ENCODE measurements at regions not wholly inside any gene's neighbourhood (a gene's known extent, or its start where the extent isn't known, plus 50 kb on each side); places are given as distances from the start of the nearest gene placed in this dataset.

DNA sequence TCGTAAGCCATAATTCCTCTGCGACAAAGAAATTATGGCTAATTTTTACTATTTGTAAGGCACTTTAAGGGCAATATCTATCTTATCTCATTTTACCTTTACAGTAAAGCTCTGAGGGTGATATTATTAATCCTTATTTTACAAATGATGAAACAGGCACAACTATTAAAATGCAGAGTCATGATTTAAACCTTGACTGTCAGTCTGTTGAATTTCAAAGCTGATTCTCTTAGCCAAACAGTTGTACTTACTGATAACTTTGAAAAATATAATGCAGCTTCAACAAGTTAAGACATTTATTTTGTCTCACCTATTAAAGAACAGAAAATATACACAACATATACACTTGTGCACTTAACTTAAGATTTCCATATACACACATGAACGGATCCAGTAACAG lies 88.2 kb downstream of the SMPDL3A start:
- Mint-ChIP-seq H3K9me3 (ENCODE audit: insufficient read depth) (no peaks in the 10 kb centered on the region), H3K27me3 (no peaks in the 10 kb centered on the region), H3K27ac (no peak overlapping the region), H3K4me1 (no peaks in the 10 kb centered on the region), H3K4me3 (no peak overlapping the region)
- no CpG with 5 or more reads among the region's 3 CpGs for WGBS (ENCODE audit: insufficient coverage)
- ATAC-seq (ENCODE audit: low read depth) (no peak), DNase-seq (no peak)
- no peaks in the 10 kb centered on the region for H3K4me1 ChIP-seq (ENCODE audit: control insufficient read depth in 2 of 2, insufficient read depth in 2 of 2, low read length in 2 of 2)
- H2AFZ ChIP-seq (ENCODE audit: insufficient read depth, low read depth, low read length, poor library complexity, severe bottlenecking), result no peak overlapping the region
- H3K27ac ChIP-seq (ENCODE audit: low read length in 2 of 2), result no peak overlapping the region
- no peaks in the 10 kb centered on the region for H3K27me3 ChIP-seq (replicated peaks in 1 of 4; ENCODE audit: control extremely low read depth in 1 of 4, control insufficient read depth in 3 of 4, insufficient read depth in 4 of 4, low read length in 3 of 4)
- TF ChIP-seq, protein P1, sequence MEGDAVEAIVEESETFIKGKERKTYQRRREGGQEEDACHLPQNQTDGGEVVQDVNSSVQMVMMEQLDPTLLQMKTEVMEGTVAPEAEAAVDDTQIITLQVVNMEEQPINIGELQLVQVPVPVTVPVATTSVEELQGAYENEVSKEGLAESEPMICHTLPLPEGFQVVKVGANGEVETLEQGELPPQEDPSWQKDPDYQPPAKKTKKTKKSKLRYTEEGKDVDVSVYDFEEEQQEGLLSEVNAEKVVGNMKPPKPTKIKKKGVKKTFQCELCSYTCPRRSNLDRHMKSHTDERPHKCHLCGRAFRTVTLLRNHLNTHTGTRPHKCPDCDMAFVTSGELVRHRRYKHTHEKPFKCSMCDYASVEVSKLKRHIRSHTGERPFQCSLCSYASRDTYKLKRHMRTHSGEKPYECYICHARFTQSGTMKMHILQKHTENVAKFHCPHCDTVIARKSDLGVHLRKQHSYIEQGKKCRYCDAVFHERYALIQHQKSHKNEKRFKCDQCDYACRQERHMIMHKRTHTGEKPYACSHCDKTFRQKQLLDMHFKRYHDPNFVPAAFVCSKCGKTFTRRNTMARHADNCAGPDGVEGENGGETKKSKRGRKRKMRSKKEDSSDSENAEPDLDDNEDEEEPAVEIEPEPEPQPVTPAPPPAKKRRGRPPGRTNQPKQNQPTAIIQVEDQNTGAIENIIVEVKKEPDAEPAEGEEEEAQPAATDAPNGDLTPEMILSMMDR (IDR thresholded peaks at IDR 0.05), result no peak
- no peak for TF ChIP-seq EZH2 (IDR thresholded peaks at IDR 0.05; ENCODE audit: borderline replicate concordance, insufficient read depth, low read depth, low read length, poor library complexity, severe bottlenecking)
- H3K79me2 ChIP-seq (ENCODE audit: control insufficient read depth, insufficient read depth, low read length), result no peaks in the 10 kb centered on the region
- ChIA-PET CTCF (no interaction called here), POLR2A (no interaction called here)
- H4K20me1 ChIP-seq (ENCODE audit: control insufficient read depth, insufficient read depth, low read length, poor library complexity, severe bottlenecking), result no peaks in the 10 kb centered on the region
- no peak overlapping the region for H3K9ac ChIP-seq (ENCODE audit: low read length)
- intact Hi-C loops (cut with micrococcal nuclease), result no loop called here
- H3K36me3 ChIP-seq (replicated peaks in 1 of 2; ENCODE audit: control extremely low read depth in 1 of 2, control insufficient read depth in 1 of 2, extremely low read depth in 1 of 2, insufficient read depth in 2 of 2, low read length in 1 of 2), result no peaks in the 10 kb centered on the region
- no peaks in the 10 kb centered on the region for H3K9me3 ChIP-seq (ENCODE audit: control extremely low read depth in 1 of 3, control insufficient read depth in 2 of 3, insufficient read depth in 1 of 3, low read length in 2 of 3)
- no peak overlapping the region for H3K4me3 ChIP-seq (ENCODE audit: control extremely low read depth in 1 of 5, extremely low read depth in 1 of 5, insufficient read depth in 1 of 5, low read depth in 2 of 5, low read length in 4 of 5)
- H3K4me2 ChIP-seq (replicated peaks; ENCODE audit: low read depth, low read length, poor library complexity, severe bottlenecking), result no peak overlapping the region

DNA sequence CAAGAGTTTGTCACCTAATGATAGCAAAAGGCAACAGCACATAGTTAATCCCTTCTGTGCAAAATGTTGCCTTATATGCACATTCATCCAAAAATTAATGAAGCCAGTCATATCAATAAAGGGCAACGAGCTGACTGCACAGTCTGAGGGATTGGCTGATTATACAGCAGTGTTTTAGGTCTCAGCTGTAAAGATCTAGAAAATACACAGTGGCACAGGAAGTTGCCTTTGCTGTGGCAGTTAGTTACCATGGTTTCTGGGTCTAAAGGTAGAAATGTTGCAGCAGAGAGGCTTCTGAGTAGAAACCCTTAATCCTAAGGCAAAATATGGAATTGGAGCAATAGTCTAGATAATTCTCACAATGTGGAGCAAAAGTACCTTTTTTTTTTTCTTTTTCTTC lies 89.7 kb downstream of the SMPDL3A start:
- no peak for TF ChIP-seq EZH2 (IDR thresholded peaks at IDR 0.05; ENCODE audit: borderline replicate concordance, insufficient read depth, low read depth, low read length, poor library complexity, severe bottlenecking)
- TF ChIP-seq, protein P1 (IDR thresholded peaks at IDR 0.05), result no peak
- Histone ChIP-seq H3K4me3 (ENCODE audit: control extremely low read depth in 1 of 5, extremely low read depth in 1 of 5, insufficient read depth in 1 of 5, low read depth in 2 of 5, low read length in 4 of 5) (no peak overlapping the region), H3K9me3 (ENCODE audit: control extremely low read depth in 1 of 3, control insufficient read depth in 2 of 3, insufficient read depth in 1 of 3, low read length in 2 of 3) (no peaks in the 10 kb centered on the region), H4K20me1 (ENCODE audit: control insufficient read depth, insufficient read depth, low read length, poor library complexity, severe bottlenecking) (no peaks in the 10 kb centered on the region), H3K36me3 (replicated peaks in 1 of 2; ENCODE audit: control extremely low read depth in 1 of 2, control insufficient read depth in 1 of 2, extremely low read depth in 1 of 2, insufficient read depth in 2 of 2, low read length in 1 of 2) (no peaks in the 10 kb centered on the region), H3K4me1 (ENCODE audit: control insufficient read depth in 2 of 2, insufficient read depth in 2 of 2, low read length in 2 of 2) (no peaks in the 10 kb centered on the region), H3K4me2 (replicated peaks; ENCODE audit: low read depth, low read length, poor library complexity, severe bottlenecking) (no peak overlapping the region), H3K27me3 (replicated peaks in 1 of 4; ENCODE audit: control extremely low read depth in 1 of 4, control insufficient read depth in 3 of 4, insufficient read depth in 4 of 4, low read length in 3 of 4) (no peaks in the 10 kb centered on the region), H3K27ac (ENCODE audit: low read length in 2 of 2) (no peak overlapping the region), H3K9ac (ENCODE audit: low read length) (no peak overlapping the region), H3K79me2 (ENCODE audit: control insufficient read depth, insufficient read depth, low read length) (no peaks in the 10 kb centered on the region), H2AFZ (ENCODE audit: insufficient read depth, low read depth, low read length, poor library complexity, severe bottlenecking) (no peak overlapping the region)
- H3K4me1 Mint-ChIP-seq, result no peaks in the 10 kb centered on the region
- no peak for ATAC-seq (ENCODE audit: low read depth)
- no peaks in the 10 kb centered on the region for H3K27me3 Mint-ChIP-seq
- ChIA-PET POLR2A (no interaction called here), CTCF (no interaction called here)
- H3K9me3 Mint-ChIP-seq (ENCODE audit: insufficient read depth), result no peaks in the 10 kb centered on the region
- intact Hi-C loops (cut with micrococcal nuclease), result no loop called here
- no peak overlapping the region for H3K4me3 Mint-ChIP-seq
- H3K27ac Mint-ChIP-seq, result no peak overlapping the region
- DNase-seq, result no peak
- WGBS (ENCODE audit: insufficient coverage), result 17% methylated on average over 1 of the region's 1 CpG
